CD14-positive monocyte (primary cell): ENCODE measurements at regions not wholly inside any gene's neighbourhood (a gene's known extent, or its start where the extent isn't known, plus 50 kb on each side); places are given as distances from the start of the nearest gene placed in this dataset.

ENCODE experiments used
- DNase-seq, 3 donors: peaks; one replicate each; pipeline ENCODE4 v3.0.0-alpha.2; 2011 to 2022
- H2AFZ ChIP-seq: 2 replicates; pipeline ENCODE4 v1.6.0; 2012; ENCODE audit warnings: mild to moderate bottlenecking, low read depth, low read length, inconsistent platforms; ENCODE audit not compliant: insufficient read depth, poor library complexity, severe bottlenecking
- H3K27ac ChIP-seq, 2 donors: 1 replicate in 1 of 2; 2 replicates in 1 of 2; pipeline ENCODE4 v1.5.1; 2012 to 2013; ENCODE audit warnings: low read length in 2 of 2, control low read depth in 1 of 2, inconsistent platforms in 1 of 2, low read depth in 1 of 2, mild to moderate bottlenecking in 1 of 2
- H3K27me3 ChIP-seq, 2 donors: one replicate each; pipeline versions ENCODE4 v1.6.0 to v1.6.1; 2011 to 2013; ENCODE audit warnings: low read length in 2 of 2; ENCODE audit not compliant: control insufficient read depth in 2 of 2, insufficient read depth in 2 of 2
- H3K36me3 ChIP-seq, 2 donors: replicated peaks in 1 of 2; 1 replicate in 1 of 2; 2 replicates in 1 of 2; pipeline versions ENCODE4 v1.5.1 to v1.6.1; 2012 to 2013; ENCODE audit warnings: low read length in 2 of 2, control low read depth in 1 of 2, inconsistent platforms in 1 of 2, mild to moderate bottlenecking in 1 of 2; ENCODE audit not compliant: insufficient read depth in 2 of 2, control insufficient read depth in 1 of 2
- H3K4me1 ChIP-seq, 2 donors: 1 replicate in 1 of 2; 2 replicates in 1 of 2; pipeline versions ENCODE4 v1.5.1 to v1.6.1; 2012 to 2013; ENCODE audit warnings: low read length in 2 of 2, control low read depth in 1 of 2, inconsistent platforms in 1 of 2, mild to moderate bottlenecking in 1 of 2, moderate library complexity in 1 of 2; ENCODE audit not compliant: insufficient read depth in 2 of 2, control insufficient read depth in 1 of 2
- H3K4me2 ChIP-seq: replicated peaks from 2 replicates; pipeline ENCODE3; 2012; ENCODE audit warnings: low read length, moderate library complexity, mild to moderate bottlenecking; ENCODE audit not compliant: poor library complexity, severe bottlenecking; ENCODE audit errors: extremely low read depth
- H3K4me3 ChIP-seq, 3 experiments: fragments of 200-600 bp in 1 of 3; sonication (generic) in 1 of 3; replicated peaks in 1 of 3; 1 replicate in 2 of 3; 2 replicates in 1 of 3; pipeline ENCODE4 v1.5.1; 2011 to 2013; ENCODE audit warnings: low read length in 3 of 3, mild to moderate bottlenecking in 3 of 3, control low read depth in 2 of 3, low read depth in 2 of 3, inconsistent platforms in 1 of 3, moderate library complexity in 1 of 3
- H3K79me2 ChIP-seq: 2 replicates; pipeline ENCODE4 v1.6.0; 2012; ENCODE audit warnings: mild to moderate bottlenecking, control low read depth, inconsistent platforms, low read length, moderate library complexity; ENCODE audit not compliant: insufficient read depth
- H3K9ac ChIP-seq: 2 replicates; pipeline ENCODE4 v1.6.0; 2017; ENCODE audit warnings: low read length, mild to moderate bottlenecking; ENCODE audit not compliant: insufficient read depth, poor library complexity, severe bottlenecking
- H3K9me3 ChIP-seq, 2 donors: replicated peaks in 1 of 2; 1 replicate in 1 of 2; 2 replicates in 1 of 2; pipeline versions ENCODE4 v1.5.1 to v1.6.1; 2012 to 2013; ENCODE audit warnings: low read length in 2 of 2, control low read depth in 1 of 2; ENCODE audit not compliant: control insufficient read depth in 1 of 2, insufficient read depth in 1 of 2
- H4K20me1 ChIP-seq: 2 replicates; pipeline ENCODE4 v1.6.0; 2012; ENCODE audit warnings: mild to moderate bottlenecking, low read length, control low read depth, moderate library complexity; ENCODE audit not compliant: insufficient read depth
- H3K27ac Mint-ChIP-seq, 7 donors: one replicate each; pipeline ENCODE4 v1.8.0; 2020; ENCODE audit warnings: mild to moderate bottlenecking in 7 of 7, mixed read lengths in 7 of 7, moderate library complexity in 6 of 7, inconsistent platforms in 2 of 7
- H3K27me3 Mint-ChIP-seq, 3 donors: one replicate each; pipeline ENCODE4 v1.8.0; 2021 to 2022; ENCODE audit warnings: low read depth in 3 of 3, mild to moderate bottlenecking in 3 of 3, mixed read lengths in 3 of 3, moderate library complexity in 3 of 3, inconsistent platforms in 1 of 3
- H3K36me3 Mint-ChIP-seq, 2 donors: one replicate each; pipeline ENCODE4 v1.8.0; 2020; ENCODE audit warnings: mixed read lengths in 2 of 2, inconsistent platforms in 1 of 2, mild to moderate bottlenecking in 1 of 2
- H3K4me1 Mint-ChIP-seq: one replicate; pipeline ENCODE4 v1.8.0; 2020; ENCODE audit warnings: mild to moderate bottlenecking, mixed read lengths
- H3K4me3 Mint-ChIP-seq, 2 donors: one replicate each; pipeline ENCODE4 v1.8.0; 2020; ENCODE audit warnings: mild to moderate bottlenecking in 2 of 2, mixed read lengths in 2 of 2, moderate library complexity in 1 of 2
- H3K9me3 Mint-ChIP-seq, 7 donors: one replicate each; pipeline ENCODE4 v1.8.0; 2020 to 2022; ENCODE audit warnings: mixed read lengths in 7 of 7, mild to moderate bottlenecking in 6 of 7, moderate library complexity in 6 of 7, inconsistent platforms in 2 of 7
- CTCF ChIP-seq: fragments of 200-600 bp; IDR thresholded peaks from one replicate; pipeline ENCODE4 v1.8.0; 2022; ENCODE audit warnings: antibody characterized with exemption, mild to moderate bottlenecking
- WGBS: methylation state at CpG from one replicate; pipeline ENCODE4 v1.1.5; 2013; ENCODE audit warnings: missing lambda C conversion rate; ENCODE audit not compliant: insufficient coverage; 5-methylcytosine and 5-hydroxymethylcytosine counted together
- intact Hi-C, 2 donors: fragments of 100-400 bp; cut with micrococcal nuclease; formaldehyde crosslinking; loops; one replicate each; pipeline versions ENCODE4 v1.15.0 to v1.15.1; 2023

GRCh38 chr7:51706851-51707250 is 390.2 kb upstream of the COBL start:
- Mint-ChIP-seq H3K4me3 (no peak overlapping the region), H3K27me3 (no peaks in the 10 kb centered on the region), H3K9me3 (peaks cover 0 to 9% (median 4%) of the 10 kb centered on the region in 7 donors), H3K36me3 (no peaks in the 10 kb centered on the region), H3K27ac (no peak overlapping the region), H3K4me1 (no peaks in the 10 kb centered on the region)
- Histone ChIP-seq H3K36me3 (no peaks in the 10 kb centered on the region), H3K27ac (no peak overlapping the region), H2AFZ (no peak overlapping the region), H4K20me1 (no peaks in the 10 kb centered on the region), H3K9ac (no peak overlapping the region), H3K27me3 (no peaks in the 10 kb centered on the region), H3K4me2 (no peak overlapping the region), H3K9me3 (peaks cover 0 to 7% of the 10 kb centered on the region in 2 donors), H3K4me1 (no peaks in the 10 kb centered on the region), H3K79me2 (no peaks in the 10 kb centered on the region), H3K4me3 (no peak overlapping the region)
- no CpG with 5 or more reads among the region's 1 CpG for WGBS
- no peak for DNase-seq
- intact Hi-C loops: no loop called here
- no peak for TF ChIP-seq CTCF

- no peak overlapping the region for H3K27ac ChIP-seq
- Mint-ChIP-seq H3K27me3 (no peaks in the 10 kb centered on the region), H3K4me1 (no peaks in the 10 kb centered on the region), H3K36me3 (no peaks in the 10 kb centered on the region), H3K9me3 (peaks cover 0 to 7% (median 4%) of the 10 kb centered on the region in 7 donors), H3K4me3 (no peak overlapping the region), H3K27ac (no peak overlapping the region)
- H3K79me2 ChIP-seq: no peaks in the 10 kb centered on the region
- H3K9ac ChIP-seq: no peak overlapping the region
- no peaks in the 10 kb centered on the region for H3K4me1 ChIP-seq
- H3K4me2 ChIP-seq: no peak overlapping the region
- WGBS: no CpG with 5 or more reads among the region's 3 CpGs
- no peaks in the 10 kb centered on the region for H3K27me3 ChIP-seq
- H3K9me3 ChIP-seq: peaks cover 0 to 7% of the 10 kb centered on the region in 2 donors
- TF ChIP-seq CTCF: no peak
- no peak overlapping the region for H2AFZ ChIP-seq
- no peaks in the 10 kb centered on the region for H3K36me3 ChIP-seq
- DNase-seq: no peak
- no peak overlapping the region for H3K4me3 ChIP-seq
- H4K20me1 ChIP-seq: no peaks in the 10 kb centered on the region
- intact Hi-C loops: no loop called here
Observed at GRCh38 chr7:51705701-51706100, 389.1 kb upstream of the COBL start.
